ENCODE measurements at regions not wholly inside any gene's neighbourhood (a gene's known extent, or its start where the extent isn't known, plus 50 kb on each side); places are given as distances from the start of the nearest gene placed in this dataset.

DNA sequence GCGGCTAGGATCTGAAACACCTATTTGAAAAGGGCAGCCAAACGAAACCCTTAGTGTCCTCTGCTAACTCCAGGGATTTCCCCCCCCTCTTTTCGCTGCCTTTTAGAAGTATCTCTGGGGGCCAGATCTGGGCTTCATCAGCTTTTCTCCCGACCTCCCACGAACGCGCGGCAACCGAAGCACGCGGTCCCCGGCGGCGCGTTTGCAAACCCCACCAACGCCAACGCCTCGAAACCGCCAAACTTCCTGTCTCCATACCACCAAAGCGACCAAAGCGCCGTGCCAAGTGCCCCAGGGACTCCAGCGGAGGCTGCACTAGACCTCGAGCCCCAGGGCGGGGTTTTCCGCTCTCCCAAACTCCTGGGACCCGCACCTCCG, 155.8 kb upstream of the FRMD4B start:
- Histone ChIP-seq H3K36me3 (ENCODE audit: control insufficient read depth in 2 of 2, insufficient read depth in 2 of 2, low read length in 1 of 2) (no peaks in the 10 kb centered on the region), H3K27me3 (ENCODE audit: control insufficient read depth in 1 of 2, insufficient read depth in 2 of 2, low read length in 2 of 2) (peaks cover 0 to 2% of the 10 kb centered on the region in 2 donors), H3K9me3 (ENCODE audit: control insufficient read depth in 2 of 2, insufficient read depth in 1 of 2, low read depth in 1 of 2, low read length in 1 of 2) (no peaks in the 10 kb centered on the region), H3K27ac (ENCODE audit: low read depth in 2 of 2, low read length in 1 of 2) (peak overlapping the region; percentile 38 to 72), H3K4me3 (ENCODE audit: low read depth in 1 of 2, low read length in 2 of 2) (peak overlapping the region; percentile 55 to 67), H3K4me1 (ENCODE audit: control insufficient read depth in 2 of 2, insufficient read depth in 2 of 2, low read length in 1 of 2) (peaks cover 6 to 8% of the 10 kb centered on the region in 2 donors)
- WGBS, 2 donors: 1% methylated on average over 28 of the region's 28 CpGs

DNA sequence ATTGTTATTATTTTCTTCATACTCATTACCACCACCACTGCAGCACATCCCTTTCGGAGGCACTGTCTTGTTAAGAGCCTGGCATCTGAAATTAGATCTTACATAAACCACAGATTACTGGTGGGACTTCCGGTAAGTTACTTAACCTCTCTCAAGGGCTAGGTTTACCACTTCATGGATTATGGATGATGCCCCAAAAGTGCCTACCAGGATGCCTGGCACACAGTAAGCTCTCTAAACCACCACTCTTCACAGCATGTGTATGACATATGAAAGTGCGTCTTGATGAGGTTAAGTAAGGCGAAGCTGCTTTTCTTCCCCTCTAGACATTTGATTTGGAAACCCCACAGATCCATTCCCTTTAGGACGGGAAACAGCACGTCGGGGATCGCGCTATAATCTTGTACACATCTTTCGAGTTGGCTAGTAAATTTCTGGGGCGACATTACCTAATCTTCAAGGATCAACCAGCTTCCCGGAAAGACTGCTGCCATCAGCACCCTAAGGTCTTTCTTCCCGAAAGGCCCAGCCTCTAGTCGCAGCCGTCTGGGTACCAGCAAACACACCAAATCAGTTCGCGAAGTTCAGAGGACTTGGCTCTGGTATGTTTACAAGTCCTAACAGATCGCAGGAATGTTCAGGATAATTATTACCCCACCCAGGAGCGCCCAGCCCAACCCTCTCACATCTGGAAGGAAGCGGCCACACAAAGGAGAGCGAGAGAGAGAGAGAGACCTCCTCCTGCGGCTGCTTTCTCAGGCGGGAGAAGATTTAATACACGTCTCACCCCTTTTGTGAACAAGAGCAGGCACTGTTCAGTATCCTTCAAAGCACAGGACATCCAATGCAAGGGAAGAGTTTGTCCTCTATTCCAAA, 155.1 kb upstream of the FRMD4B start:
- H3K27ac ChIP-seq (ENCODE audit: low read depth in 2 of 2, low read length in 1 of 2): peak overlapping the region; percentile 15 to 72

DNA sequence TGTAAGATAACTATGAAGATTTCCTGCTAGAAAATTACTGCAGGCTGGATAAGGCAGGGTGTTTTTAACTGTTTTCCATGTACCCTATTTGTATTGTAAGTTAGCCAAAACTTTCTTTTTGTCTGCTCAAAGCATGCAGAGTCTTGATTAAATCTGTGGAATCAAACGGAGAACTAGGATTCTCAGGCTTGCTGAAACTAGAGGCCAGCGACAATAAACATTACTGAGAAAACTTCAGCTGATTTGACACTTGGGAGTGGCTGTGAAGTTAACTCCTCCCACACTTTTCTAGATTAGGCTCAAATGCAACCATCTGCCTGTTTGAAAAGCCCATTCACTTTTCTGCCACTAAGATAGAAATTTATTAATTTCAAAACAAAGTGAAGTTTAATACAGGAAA, 153.2 kb upstream of the FRMD4B start:
- peaks cover 0 to 2% of the 10 kb centered on the region in 2 donors for H3K27me3 ChIP-seq (ENCODE audit: control insufficient read depth in 1 of 2, insufficient read depth in 2 of 2, low read length in 2 of 2)
- H3K9me3 ChIP-seq (ENCODE audit: control insufficient read depth in 2 of 2, insufficient read depth in 1 of 2, low read depth in 1 of 2, low read length in 1 of 2): no peaks in the 10 kb centered on the region
- WGBS, 2 donors: 15 to 16% methylated on average over 2 of the region's 2 CpGs
- peaks cover 6 to 8% of the 10 kb centered on the region in 2 donors for H3K4me1 ChIP-seq (ENCODE audit: control insufficient read depth in 2 of 2, insufficient read depth in 2 of 2, low read length in 1 of 2)
- no peaks in the 10 kb centered on the region for H3K36me3 ChIP-seq (ENCODE audit: control insufficient read depth in 2 of 2, insufficient read depth in 2 of 2, low read length in 1 of 2)
- no peak overlapping the region for H3K4me3 ChIP-seq (ENCODE audit: low read depth in 1 of 2, low read length in 2 of 2)
- no peak overlapping the region for H3K27ac ChIP-seq (ENCODE audit: low read depth in 2 of 2, low read length in 1 of 2)

More for the DNA sequence above, 155.1 kb upstream of the FRMD4B start:
- Histone ChIP-seq H3K36me3 (ENCODE audit: control insufficient read depth in 2 of 2, insufficient read depth in 2 of 2, low read length in 1 of 2) (no peaks in the 10 kb centered on the region), H3K4me3 (ENCODE audit: low read depth in 1 of 2, low read length in 2 of 2) (peak overlapping the region; percentile 17 to 55), H3K9me3 (ENCODE audit: control insufficient read depth in 2 of 2, insufficient read depth in 1 of 2, low read depth in 1 of 2, low read length in 1 of 2) (no peaks in the 10 kb centered on the region), H3K4me1 (ENCODE audit: control insufficient read depth in 2 of 2, insufficient read depth in 2 of 2, low read length in 1 of 2) (peaks cover 6 to 8% of the 10 kb centered on the region in 2 donors), H3K27me3 (ENCODE audit: control insufficient read depth in 1 of 2, insufficient read depth in 2 of 2, low read length in 2 of 2) (peaks cover 0 to 2% of the 10 kb centered on the region in 2 donors)
- 19 to 20% methylated on average over 24 of the region's 24 CpGs for WGBS, 2 donors

DNA sequence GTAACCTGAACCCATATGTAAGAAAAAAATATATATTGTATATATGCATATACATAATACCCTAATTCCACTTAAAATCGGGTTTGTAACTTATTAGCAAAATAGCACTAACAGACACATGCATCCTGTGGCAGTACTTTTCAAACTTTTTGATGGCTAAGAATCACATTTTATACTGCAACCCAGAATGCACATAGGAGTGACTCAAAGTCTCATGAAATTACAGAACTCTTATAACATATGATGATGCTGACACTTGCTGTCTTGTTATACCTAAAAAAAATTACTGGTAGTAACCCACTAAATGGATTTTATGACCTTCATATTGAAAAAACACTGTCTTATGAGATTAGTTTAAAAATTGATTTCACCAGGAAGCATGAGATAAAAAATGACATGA, 152.4 kb upstream of the FRMD4B start:
- H3K27me3 ChIP-seq (ENCODE audit: control insufficient read depth in 1 of 2, insufficient read depth in 2 of 2, low read length in 2 of 2): peaks cover 0 to 2% of the 10 kb centered on the region in 2 donors
- H3K27ac ChIP-seq (ENCODE audit: low read depth in 2 of 2, low read length in 1 of 2): no peak overlapping the region
- WGBS, 2 donors: 61 to 68% methylated on average over 1 of the region's 1 CpG
- no peak overlapping the region for H3K4me3 ChIP-seq (ENCODE audit: low read depth in 1 of 2, low read length in 2 of 2)
- peaks cover 6 to 8% of the 10 kb centered on the region in 2 donors for H3K4me1 ChIP-seq (ENCODE audit: control insufficient read depth in 2 of 2, insufficient read depth in 2 of 2, low read length in 1 of 2)
- no peaks in the 10 kb centered on the region for H3K9me3 ChIP-seq (ENCODE audit: control insufficient read depth in 2 of 2, insufficient read depth in 1 of 2, low read depth in 1 of 2, low read length in 1 of 2)
- no peaks in the 10 kb centered on the region for H3K36me3 ChIP-seq (ENCODE audit: control insufficient read depth in 2 of 2, insufficient read depth in 2 of 2, low read length in 1 of 2)

DNA sequence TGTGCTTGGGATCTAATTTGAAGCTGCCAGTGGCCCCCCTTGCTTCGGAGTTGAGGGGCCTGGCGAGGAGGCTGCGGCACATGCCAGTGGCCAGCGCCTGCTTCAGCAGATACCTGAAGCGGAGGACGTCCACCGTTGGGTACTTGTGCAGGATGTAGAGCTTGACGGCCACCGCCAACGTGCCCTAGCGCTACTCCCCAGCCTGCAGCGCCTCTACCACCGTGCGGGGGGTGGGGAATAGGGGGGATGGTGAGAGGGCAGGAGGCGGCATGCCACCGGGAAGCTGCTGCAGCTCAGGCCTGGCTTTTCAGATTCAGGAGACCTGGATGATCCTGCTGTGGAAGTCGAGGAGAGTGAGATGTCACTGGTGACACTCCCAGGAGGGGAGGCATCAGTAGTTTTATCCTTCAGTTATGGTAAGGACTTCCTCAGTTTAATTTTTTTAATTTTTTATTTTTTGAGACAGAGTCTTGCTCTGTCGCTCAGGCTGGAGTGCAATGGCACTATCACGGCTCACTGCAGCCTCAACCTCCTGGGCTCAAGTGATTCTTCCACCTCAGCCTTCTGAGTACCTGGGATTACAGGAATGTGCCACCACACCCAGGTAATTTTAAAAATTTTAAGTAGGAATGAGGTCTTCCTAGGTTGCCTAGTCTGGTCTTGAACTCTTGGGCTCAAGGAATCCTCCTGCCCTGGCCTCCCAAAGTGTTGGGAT, 150.6 kb upstream of the FRMD4B start:
- peaks cover 0 to 2% of the 10 kb centered on the region in 2 donors for H3K27me3 ChIP-seq (ENCODE audit: control insufficient read depth in 1 of 2, insufficient read depth in 2 of 2, low read length in 2 of 2)
- peaks cover 0 to 3% of the 10 kb centered on the region in 2 donors for H3K4me1 ChIP-seq (ENCODE audit: control insufficient read depth in 2 of 2, insufficient read depth in 2 of 2, low read length in 1 of 2)
- H3K9me3 ChIP-seq (ENCODE audit: control insufficient read depth in 2 of 2, insufficient read depth in 1 of 2, low read depth in 1 of 2, low read length in 1 of 2): no peaks in the 10 kb centered on the region
- no peak overlapping the region for H3K4me3 ChIP-seq (ENCODE audit: low read depth in 1 of 2, low read length in 2 of 2)
- H3K36me3 ChIP-seq (ENCODE audit: control insufficient read depth in 2 of 2, insufficient read depth in 2 of 2, low read length in 1 of 2): no peaks in the 10 kb centered on the region
- 84 to 87% methylated on average over 19 of the region's 19 CpGs for WGBS, 2 donors
- H3K27ac ChIP-seq (ENCODE audit: low read depth in 2 of 2, low read length in 1 of 2): no peak overlapping the region

DNA sequence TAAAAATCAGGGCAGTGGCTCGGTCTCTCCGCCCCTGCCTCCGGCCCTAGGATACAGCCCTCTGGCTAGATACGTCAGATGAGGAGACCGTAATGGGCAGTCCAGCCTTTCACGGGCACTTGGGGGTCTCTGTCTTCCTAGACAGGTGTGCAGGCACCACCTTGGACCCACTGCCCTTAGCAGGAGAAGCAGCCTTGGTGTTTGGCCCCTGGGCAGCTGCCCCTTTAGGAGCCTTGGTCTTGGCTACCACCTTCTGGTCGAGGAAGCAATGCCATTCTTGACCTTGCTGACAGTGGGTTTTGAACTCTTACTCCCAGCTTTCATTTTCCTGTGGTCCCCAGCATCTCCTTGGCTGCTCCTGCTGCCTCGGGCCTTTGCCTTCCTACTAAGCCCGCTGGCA, 149.7 kb upstream of the FRMD4B start:
- Histone ChIP-seq H3K9me3 (ENCODE audit: control insufficient read depth in 2 of 2, insufficient read depth in 1 of 2, low read depth in 1 of 2, low read length in 1 of 2) (no peaks in the 10 kb centered on the region), H3K4me1 (ENCODE audit: control insufficient read depth in 2 of 2, insufficient read depth in 2 of 2, low read length in 1 of 2) (no peaks in the 10 kb centered on the region), H3K36me3 (ENCODE audit: control insufficient read depth in 2 of 2, insufficient read depth in 2 of 2, low read length in 1 of 2) (no peaks in the 10 kb centered on the region), H3K27ac (ENCODE audit: low read depth in 2 of 2, low read length in 1 of 2) (no peak overlapping the region), H3K27me3 (ENCODE audit: control insufficient read depth in 1 of 2, insufficient read depth in 2 of 2, low read length in 2 of 2) (peaks cover 0 to 2% of the 10 kb centered on the region in 2 donors), H3K4me3 (ENCODE audit: low read depth in 1 of 2, low read length in 2 of 2) (no peak overlapping the region)
- WGBS, 2 donors: 82 to 86% methylated on average over 9 of the region's 9 CpGs

DNA sequence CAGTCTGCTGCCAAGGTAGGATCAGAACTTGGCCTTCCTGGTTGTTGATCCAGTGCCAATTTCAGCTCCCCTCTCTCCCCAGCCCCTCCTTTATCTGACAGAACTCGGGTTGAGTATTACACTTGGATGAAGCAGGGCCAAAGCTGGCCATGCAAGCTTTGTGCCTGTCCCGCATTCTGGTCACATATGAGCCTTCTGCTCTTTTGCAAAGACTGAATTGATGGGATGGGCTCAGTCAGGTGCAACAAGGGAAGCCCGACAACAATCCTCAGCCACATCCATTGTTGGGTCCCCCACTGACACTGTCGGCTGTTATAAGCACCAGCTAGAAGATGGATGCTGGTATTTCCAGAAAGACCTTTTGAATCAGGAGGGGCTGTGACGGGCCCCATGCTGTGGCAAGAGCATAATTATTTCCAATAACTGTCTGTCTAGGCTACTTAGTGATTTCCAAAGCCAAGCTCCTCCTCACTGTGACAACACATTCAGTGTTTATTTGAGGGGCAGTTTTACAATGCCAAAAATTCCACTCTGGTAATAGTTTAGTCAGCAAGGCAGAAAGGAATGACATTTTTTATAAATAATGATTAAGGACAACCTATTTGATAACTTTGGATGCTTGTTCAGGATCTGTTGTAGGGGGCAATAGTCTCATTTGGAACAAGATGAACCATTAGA, 146.8 kb upstream of the FRMD4B start:
- WGBS, 2 donors: 64% methylated on average over 5 of the region's 5 CpGs
- peaks cover 0 to 2% of the 10 kb centered on the region in 2 donors for H3K27me3 ChIP-seq (ENCODE audit: control insufficient read depth in 1 of 2, insufficient read depth in 2 of 2, low read length in 2 of 2)
- H3K36me3 ChIP-seq (ENCODE audit: control insufficient read depth in 2 of 2, insufficient read depth in 2 of 2, low read length in 1 of 2): no peaks in the 10 kb centered on the region
- H3K27ac ChIP-seq (ENCODE audit: low read depth in 2 of 2, low read length in 1 of 2): no peak overlapping the region
- H3K9me3 ChIP-seq (ENCODE audit: control insufficient read depth in 2 of 2, insufficient read depth in 1 of 2, low read depth in 1 of 2, low read length in 1 of 2): no peaks in the 10 kb centered on the region
- no peak overlapping the region for H3K4me3 ChIP-seq (ENCODE audit: low read depth in 1 of 2, low read length in 2 of 2)
- H3K4me1 ChIP-seq (ENCODE audit: control insufficient read depth in 2 of 2, insufficient read depth in 2 of 2, low read length in 1 of 2): no peaks in the 10 kb centered on the region

DNA sequence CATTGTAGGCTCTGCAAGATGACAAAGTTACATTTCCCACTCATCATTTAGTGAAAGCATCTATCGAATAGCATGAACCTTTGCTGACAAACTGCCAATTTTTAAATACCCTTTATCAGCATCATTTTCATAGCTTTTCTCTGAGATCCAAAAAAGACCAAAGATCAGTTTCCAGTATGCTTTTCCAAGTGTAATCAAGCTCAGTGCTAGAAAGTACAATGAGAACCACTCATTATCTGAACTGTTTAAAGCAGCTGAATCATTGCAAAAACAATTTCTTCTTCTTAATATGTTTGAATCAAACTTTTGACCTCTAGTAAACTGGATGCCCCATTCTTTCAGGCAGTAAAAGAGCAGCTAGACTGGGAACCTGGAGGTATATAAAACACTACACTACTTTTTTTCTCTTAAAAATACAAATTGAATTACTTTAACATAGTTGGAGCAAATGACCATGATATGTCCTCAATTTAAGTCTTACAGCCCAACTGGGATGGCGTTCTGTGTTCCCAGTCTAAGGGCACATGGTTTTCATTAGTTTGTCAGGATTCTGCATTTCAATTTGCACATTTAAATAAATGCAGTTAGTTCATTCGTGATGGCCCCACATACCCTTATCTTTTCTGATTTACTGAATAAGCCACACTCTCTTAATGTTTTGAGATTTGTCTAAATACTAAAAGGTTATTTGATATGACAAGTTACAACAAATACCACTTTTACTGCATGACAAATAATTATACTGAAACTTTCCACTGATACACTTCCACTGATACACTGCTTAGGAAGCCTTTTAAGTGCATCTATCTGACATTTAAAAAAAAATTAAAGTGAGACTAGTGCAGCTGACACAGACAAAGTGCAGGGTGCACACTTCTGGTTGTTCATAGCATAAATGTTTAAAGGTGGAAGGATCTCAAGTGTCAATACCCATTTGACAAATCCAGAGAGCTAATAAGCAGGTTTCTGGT, 146.0 kb upstream of the FRMD4B start:
- Histone ChIP-seq H3K9me3 (ENCODE audit: control insufficient read depth in 2 of 2, insufficient read depth in 1 of 2, low read depth in 1 of 2, low read length in 1 of 2) (no peaks in the 10 kb centered on the region), H3K36me3 (ENCODE audit: control insufficient read depth in 2 of 2, insufficient read depth in 2 of 2, low read length in 1 of 2) (no peaks in the 10 kb centered on the region), H3K27me3 (ENCODE audit: control insufficient read depth in 1 of 2, insufficient read depth in 2 of 2, low read length in 2 of 2) (peaks cover 0 to 2% of the 10 kb centered on the region in 2 donors), H3K4me3 (ENCODE audit: low read depth in 1 of 2, low read length in 2 of 2) (no peak overlapping the region), H3K4me1 (ENCODE audit: control insufficient read depth in 2 of 2, insufficient read depth in 2 of 2, low read length in 1 of 2) (no peaks in the 10 kb centered on the region), H3K27ac (ENCODE audit: low read depth in 2 of 2, low read length in 1 of 2) (no peak overlapping the region)
- WGBS, 2 donors: 65 to 73% methylated on average over 3 of the region's 3 CpGs
